ENCODE measurements at regions not wholly inside any gene's neighbourhood (a gene's known extent, or its start where the extent isn't known, plus 50 kb on each side); places are given as distances from the start of the nearest gene placed in this dataset.
"Not testable (repeated sequence)": the region's sequence is repeated elsewhere in the genome, so short reads cannot be mapped to it uniquely, and the experiment has no call there.

DNA sequence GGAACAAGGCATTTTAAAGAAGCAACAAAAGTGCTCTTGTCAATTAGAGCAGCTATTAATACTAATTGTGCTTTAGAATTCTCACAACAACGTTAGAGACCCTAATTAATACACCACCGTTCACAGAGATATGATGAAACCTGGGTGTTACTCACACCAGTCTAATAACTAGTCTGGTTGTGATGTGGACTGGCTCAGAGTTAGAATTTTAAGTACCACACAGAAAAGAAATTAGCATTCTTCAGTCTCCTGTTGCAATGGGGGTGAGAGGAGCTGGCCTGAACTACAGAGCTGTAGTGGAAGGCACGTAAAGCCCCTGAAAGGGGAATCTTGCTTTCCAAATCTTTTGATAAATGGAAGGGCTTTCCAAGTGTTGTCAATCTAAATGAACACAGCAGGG lies 240.8 kb upstream of the TOX3 start:
- DNase-seq (ENCODE audit: low spot score) = no peak

- no peak for DNase-seq (ENCODE audit: low spot score)
Observed at GRCh38 chr16:52786091-52786490, 239.1 kb upstream of the TOX3 start.

DNA sequence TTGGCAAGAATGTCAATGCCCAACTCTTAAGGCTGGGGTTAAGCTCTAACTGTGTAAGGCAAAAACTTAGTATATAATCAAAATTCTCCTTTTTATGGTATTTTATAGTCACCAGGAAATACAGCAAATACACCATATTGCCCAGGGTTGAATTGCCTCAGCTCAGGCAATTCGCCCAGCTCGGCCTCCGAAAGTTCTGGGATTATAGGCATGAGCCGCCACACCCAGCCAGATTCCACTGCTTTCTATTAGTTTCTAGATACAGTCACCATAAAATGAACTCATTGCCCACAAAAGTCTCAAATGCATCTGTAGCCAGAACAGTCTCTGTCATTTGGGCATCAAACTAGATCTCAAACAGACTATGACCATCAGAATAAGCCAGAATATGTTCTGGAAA lies 238.7 kb upstream of the TOX3 start:
- DNase-seq (ENCODE audit: low spot score) = no peak

DNA sequence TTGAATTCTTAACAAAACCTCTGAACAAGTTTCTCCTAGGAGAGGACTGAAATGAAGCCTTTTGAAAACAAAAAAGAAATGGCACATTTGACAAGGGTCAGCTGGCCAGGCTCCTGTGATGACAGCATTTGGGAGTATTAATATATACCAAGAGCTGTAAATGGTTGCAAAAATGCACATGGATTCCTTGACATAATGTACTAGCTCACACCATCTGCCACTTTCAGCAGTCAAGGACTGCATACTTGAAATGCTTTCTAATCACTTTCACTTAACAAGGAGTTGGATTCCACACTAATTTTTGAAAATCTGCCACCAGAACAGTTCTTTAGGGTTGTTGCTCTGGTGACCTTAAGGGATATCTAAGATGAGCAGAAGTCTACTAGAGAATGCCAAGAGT lies 236.7 kb upstream of the TOX3 start:
- DNase-seq (ENCODE audit: low spot score) = no peak

DNA sequence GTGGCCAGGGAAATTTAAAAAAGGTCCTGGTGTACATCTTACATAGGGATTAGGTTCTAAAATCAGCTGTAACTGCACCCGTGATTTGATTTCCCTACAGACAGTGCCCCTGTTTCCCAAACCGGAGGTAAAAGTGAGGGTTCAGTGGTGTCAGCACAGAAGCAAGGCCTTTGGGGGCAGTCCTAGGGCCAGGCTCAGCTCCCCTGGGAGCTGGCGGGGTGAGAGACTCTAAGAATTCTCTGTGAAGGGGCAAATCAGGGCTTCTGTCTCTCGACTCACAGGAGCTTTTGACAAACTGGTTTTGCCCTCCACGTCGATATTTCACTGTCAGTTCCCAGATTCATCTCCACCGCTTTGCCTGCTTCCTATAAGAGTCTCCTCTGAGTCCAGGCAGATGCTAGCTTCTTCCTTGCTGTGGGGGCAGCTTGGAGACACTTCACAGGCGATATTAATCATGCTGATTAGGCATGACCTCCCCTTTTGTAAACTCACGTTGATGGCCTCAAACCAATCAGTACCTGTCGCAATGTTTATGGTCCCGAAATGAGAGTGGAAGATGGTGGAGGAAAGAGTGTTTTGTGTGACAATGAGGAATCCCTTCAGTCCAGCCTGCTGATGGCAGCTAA lies 234.2 kb upstream of the TOX3 start:
- no peak for DNase-seq (ENCODE audit: low spot score)

GRCh38 chr16:52773026-52773425 lies 226.1 kb upstream of the TOX3 start:
- DNase-seq (ENCODE audit: low spot score) = no peak

- no peak for DNase-seq (ENCODE audit: low spot score)
Observed at GRCh38 chr16:52770828-52771227, 223.9 kb upstream of the TOX3 start.

DNA sequence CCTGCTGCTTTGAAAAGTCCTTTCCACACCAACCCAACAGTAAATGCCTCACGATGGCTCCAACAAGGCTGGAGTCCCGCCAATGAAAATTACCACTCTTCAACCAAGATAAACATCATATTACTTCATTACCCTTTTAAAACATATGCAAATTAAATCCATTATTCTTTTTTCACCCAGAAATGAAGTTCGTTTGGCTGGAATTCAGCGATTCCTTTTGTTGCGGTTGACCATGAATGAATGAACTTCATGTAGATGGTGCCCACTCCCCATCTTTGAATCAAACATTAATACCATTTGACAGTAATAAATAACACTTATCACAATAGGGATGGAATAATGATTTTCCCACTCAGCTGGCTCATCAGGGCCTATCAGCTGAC lies 211.5 kb upstream of the TOX3 start:
- DNase-seq (ENCODE audit: low spot score) = no peak

- no peak for DNase-seq (ENCODE audit: low spot score)
Observed at GRCh38 chr16:52757746-52758472, 211.0 kb upstream of the TOX3 start.

GRCh38 chr16:52756812-52757517 lies 210.0 kb upstream of the TOX3 start:
- no peak for DNase-seq (ENCODE audit: low spot score)

GRCh38 chr16:52755396-52755795 lies 208.5 kb upstream of the TOX3 start:
- no peak for DNase-seq (ENCODE audit: low spot score)

GRCh38 chr16:52751035-52751434 lies 204.1 kb upstream of the TOX3 start:
- DNase-seq (ENCODE audit: low spot score) = no peak

DNA sequence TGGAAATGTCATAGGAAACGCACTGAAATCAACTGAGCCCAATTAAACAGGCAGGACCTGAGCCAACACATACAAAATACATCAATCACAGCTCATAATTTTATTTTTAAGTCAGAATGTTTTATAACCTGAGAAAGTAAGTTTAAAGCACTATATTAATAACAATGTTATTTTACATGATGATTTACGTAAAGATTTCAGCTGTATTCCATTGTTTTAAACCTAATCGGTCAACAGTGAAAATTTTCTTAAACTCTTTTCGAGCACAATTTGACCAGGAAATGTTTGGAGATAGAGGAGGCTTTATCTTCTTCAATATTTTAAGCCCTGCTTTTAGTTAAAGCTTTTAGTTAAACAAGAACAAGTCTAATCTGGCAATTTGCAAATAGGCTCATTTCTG lies 201.8 kb upstream of the TOX3 start:
- no peak for DNase-seq (ENCODE audit: low spot score)

GRCh38 chr16:52747088-52747595 lies 200.2 kb upstream of the TOX3 start:
- no peak for DNase-seq (ENCODE audit: low spot score)

GRCh38 chr16:52743707-52744106 lies 196.8 kb upstream of the TOX3 start:
- no peak for DNase-seq (ENCODE audit: low spot score)

DNA sequence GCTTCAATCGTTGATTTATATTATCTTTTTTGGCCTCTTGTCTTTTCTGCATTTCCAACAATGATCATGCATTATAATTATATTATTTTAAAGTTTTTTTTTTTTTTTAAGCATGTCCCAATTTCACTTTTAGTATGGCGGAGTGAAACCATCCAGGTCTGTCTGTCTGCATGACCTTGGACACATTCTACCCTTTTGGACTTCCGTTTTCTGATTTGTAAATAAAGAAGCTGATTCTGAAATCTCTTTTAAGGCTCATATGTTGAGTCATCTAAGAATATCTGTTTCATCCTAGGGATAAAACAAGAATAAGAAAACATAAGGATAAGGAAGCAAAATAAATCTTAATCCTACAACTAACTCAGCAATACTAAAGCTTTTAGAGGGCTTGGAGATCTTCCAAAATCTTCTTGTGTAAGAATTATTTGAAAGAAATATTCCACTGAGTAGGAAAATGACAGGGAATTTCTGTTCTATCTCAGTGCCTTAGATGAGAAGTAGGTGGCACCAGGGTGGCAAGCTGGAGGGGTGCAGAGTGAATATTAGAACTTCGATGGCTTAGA lies 195.7 kb upstream of the TOX3 start:
- DNase-seq (ENCODE audit: low spot score) = no peak

- DNase-seq (ENCODE audit: low spot score) = no peak
Observed at GRCh38 chr16:52742052-52742451, 195.1 kb upstream of the TOX3 start.

DNA sequence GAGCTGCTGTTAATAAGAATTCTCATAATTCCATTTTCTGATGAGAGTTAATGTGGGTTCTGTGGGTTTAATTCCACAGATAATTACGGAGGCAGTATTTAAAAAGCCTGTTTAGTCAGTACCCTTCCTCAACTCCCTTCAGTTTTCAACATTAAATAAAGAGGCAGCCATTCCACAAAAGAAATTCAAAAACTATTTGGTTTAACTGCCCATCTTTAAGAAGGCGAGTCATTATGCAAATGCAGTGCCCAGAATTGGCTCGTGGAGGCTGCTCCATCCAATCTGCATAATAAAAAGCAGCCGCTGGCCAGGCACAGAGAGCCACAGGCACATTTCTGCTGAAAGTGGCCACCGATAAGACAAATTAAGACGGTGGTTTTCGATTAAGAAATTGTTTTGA lies 194.4 kb upstream of the TOX3 start:
- no peak for DNase-seq (ENCODE audit: low spot score)

DNA sequence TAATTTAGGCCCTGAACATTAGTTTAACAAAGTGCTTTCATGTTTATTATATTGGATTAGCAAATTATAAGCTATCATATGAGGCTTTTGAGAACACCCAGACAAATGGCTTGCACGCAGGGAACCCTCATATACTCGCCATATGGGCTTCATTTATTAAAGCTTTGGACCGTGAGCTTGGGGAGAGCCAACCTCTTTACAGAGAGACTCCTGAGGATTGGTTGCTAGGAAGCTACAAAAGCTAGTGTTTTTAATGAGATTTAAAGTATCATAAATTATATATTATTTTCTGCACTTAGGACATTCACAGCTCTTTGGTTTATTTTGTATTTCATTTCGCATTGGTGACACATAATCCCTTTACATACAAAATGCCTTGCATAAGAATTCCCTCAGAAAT lies 193.8 kb upstream of the TOX3 start:
- DNase-seq (ENCODE audit: low spot score) = no peak

DNA sequence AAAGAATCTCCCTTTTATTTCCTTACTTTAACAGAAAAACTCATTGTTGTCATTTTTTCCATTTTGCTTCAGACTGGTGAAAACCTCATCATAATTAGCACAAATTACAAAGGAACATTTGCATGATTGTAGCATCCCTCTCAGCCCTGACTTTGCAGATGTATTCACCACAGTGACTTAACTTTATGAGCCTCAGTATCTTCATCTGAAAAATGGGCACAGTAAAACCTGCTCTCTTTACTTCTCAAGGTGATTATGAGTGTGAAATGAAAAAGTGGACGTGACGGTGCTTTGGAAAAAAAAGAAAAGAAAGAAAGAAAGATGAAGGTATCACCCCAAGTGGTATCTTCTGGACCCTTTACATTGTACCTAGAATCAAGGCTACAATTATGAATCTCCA lies 193.4 kb upstream of the TOX3 start:
- no peak for DNase-seq (ENCODE audit: low spot score)

DNA sequence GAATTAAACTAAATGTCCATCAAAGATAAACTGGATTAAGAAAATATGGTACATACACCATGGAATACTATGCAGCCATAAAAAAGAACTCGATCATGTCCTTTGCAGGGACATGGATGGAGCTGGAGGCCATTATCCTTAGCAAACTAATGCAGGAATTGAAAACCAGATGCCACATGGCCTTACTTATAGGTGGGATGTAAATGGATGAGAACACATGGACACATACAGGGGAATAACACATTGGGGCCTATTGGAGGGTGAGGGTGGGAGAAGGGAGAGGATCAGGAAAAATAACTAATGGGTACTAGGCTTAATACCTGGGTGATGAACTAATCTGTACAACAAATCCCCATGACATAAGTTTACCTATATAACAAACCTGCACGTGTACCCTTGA lies 192.0 kb upstream of the TOX3 start:
- not testable (repeated sequence) for DNase-seq (ENCODE audit: low spot score)

DNA sequence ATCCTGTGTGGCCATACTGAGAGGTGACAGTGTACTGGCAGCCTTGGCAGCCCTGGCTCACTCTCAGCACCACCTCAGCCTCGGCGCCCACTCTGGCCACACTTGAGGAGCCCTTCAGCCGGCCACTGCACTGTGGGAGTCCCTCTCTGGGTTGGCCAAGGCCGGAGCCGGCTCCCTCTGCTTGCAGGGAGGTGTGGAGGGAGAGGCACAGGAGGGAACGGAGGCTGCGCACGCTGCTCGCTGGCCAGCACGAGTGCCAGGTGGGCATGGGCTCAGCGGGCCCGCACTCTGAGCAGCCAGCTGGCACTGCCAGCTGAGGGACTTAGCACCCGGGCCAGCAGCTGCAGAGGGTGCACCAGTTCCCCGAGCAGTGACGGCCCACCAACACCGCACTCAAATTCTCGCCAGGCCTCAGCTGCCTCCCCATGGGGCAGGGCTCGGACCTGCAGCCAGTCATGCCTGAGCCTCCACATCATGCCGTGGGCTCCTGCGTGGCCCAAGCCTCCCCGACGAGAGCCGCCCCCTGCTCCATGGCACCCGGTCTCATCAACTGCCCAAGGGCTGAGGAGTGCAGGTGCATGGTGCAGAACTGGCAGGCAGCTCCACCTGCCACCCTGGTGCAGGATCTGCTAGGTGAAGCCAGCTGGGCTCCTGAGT lies 184.4 kb upstream of the TOX3 start:
- no peak for DNase-seq (ENCODE audit: low spot score)

All from ureter (tissue), 1 donor.